MCF 10A (cell line): ENCODE measurements at regions not wholly inside any gene's neighbourhood (a gene's known extent, or its start where the extent isn't known, plus 50 kb on each side); places are given as distances from the start of the nearest gene placed in this dataset.

ENCODE experiments used
- BruUV-seq: library from RNA; stranded (reverse); fragments of 400-500 nt; replicated peaks from 2 replicates; lab custom pipeline; 2021; lab: Mats Ljungman, UMichigan
- CTCF ChIA-PET: fragments of 300-600 bp; sonication (Branson Sonifier 250); formaldehyde crosslinking; extraction: SDS; loops from one replicate; lab custom pipeline; 2021; ENCODE audit warnings: antibody characterized with exemption, inconsistent platforms; lab: Yijun Ruan, JAX
- POLR2A ChIA-PET: fragments of 300-600, 350-650 bp; sonication (Branson Sonifier 250); formaldehyde crosslinking; extraction: SDS; loops from one replicate; lab custom pipeline; 2020; ENCODE audit warnings: antibody characterized with exemption, inconsistent platforms; lab: Yijun Ruan, JAX
- DNase-seq: peaks from one replicate; pipeline ENCODE4 v3.0.0-alpha.2; 2018; ENCODE audit not compliant: unreplicated experiment
- H3K27ac Mint-ChIP-seq: one replicate; pipeline ENCODE4 v1.8.0; 2022; ENCODE audit warnings: mild to moderate bottlenecking, low read depth, mixed read lengths; ENCODE audit not compliant: unreplicated experiment
- H3K27me3 Mint-ChIP-seq: one replicate; pipeline ENCODE4 v1.8.0; 2022; ENCODE audit warnings: mixed read lengths; ENCODE audit not compliant: insufficient read depth, unreplicated experiment
- H3K36me3 Mint-ChIP-seq: one replicate; pipeline ENCODE4 v1.8.0; 2022; ENCODE audit warnings: mild to moderate bottlenecking, moderate library complexity, mixed read lengths; ENCODE audit not compliant: insufficient read depth, unreplicated experiment
- H3K4me1 Mint-ChIP-seq: one replicate; pipeline ENCODE4 v1.8.0; 2022; ENCODE audit warnings: mixed read lengths; ENCODE audit not compliant: insufficient read depth, unreplicated experiment
- H3K4me3 Mint-ChIP-seq: one replicate; pipeline ENCODE4 v1.8.0; 2022; ENCODE audit warnings: mild to moderate bottlenecking, moderate library complexity, mixed read lengths; ENCODE audit not compliant: unreplicated experiment
- H3K9me3 Mint-ChIP-seq: one replicate; pipeline ENCODE4 v1.8.0; 2022; ENCODE audit warnings: mixed read lengths; ENCODE audit not compliant: unreplicated experiment
- intact Hi-C: fragments of 100-400 bp; cut with micrococcal nuclease; formaldehyde crosslinking; loops from 2 replicates; pipeline ENCODE4 v1.14.1; 2022
- TF ChIP-seq, protein P1 (sequence below): fragments of 200-600 bp; IDR thresholded peaks from one replicate; pipeline ENCODE4 v1.8.0; 2022; ENCODE audit warnings: antibody characterized with exemption, mild to moderate bottlenecking; ENCODE audit not compliant: unreplicated experiment

DNA sequence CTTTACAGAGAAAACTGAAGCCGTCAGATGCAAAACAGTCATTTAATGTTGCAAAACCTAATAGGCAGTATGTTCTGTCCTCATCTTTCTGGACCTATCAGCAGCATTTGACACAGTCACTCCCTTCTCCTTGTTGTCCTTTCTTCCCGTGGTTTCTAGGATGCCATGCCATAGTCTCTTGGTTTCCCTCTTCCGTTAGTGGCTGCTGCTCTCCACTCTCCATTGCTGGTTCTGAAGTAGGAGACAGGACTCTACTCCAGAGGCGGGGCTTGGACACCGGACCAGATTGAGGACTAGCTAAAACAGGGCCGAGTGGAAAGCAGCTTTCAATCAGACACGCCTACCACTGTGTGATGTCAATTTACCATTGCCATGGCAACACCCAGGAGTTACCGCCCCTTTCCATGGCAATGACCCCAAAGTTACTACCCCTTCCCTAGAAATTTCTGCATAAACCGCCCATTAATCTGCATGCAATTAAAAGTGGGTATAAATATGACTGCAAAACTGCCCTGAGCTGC lies 88.8 kb upstream of the CCDC160 start:
- TF ChIP-seq, protein P1, sequence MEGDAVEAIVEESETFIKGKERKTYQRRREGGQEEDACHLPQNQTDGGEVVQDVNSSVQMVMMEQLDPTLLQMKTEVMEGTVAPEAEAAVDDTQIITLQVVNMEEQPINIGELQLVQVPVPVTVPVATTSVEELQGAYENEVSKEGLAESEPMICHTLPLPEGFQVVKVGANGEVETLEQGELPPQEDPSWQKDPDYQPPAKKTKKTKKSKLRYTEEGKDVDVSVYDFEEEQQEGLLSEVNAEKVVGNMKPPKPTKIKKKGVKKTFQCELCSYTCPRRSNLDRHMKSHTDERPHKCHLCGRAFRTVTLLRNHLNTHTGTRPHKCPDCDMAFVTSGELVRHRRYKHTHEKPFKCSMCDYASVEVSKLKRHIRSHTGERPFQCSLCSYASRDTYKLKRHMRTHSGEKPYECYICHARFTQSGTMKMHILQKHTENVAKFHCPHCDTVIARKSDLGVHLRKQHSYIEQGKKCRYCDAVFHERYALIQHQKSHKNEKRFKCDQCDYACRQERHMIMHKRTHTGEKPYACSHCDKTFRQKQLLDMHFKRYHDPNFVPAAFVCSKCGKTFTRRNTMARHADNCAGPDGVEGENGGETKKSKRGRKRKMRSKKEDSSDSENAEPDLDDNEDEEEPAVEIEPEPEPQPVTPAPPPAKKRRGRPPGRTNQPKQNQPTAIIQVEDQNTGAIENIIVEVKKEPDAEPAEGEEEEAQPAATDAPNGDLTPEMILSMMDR, result no peak
- H3K9me3 Mint-ChIP-seq, result no peaks in the 10 kb centered on the region
- no peak for DNase-seq
- H3K4me3 Mint-ChIP-seq, result no peak overlapping the region
- no peak overlapping the region for H3K27ac Mint-ChIP-seq
- ChIA-PET CTCF (interaction anchor here (2.8 kb wide), 1 partner anchor 122 kb away, joined by 11 read pairs; no protein-coding TSS in a partner anchor), POLR2A (no interaction called here)
- intact Hi-C loops, result loop anchor here (10.0 kb wide), 1 partner anchor 123 kb away; no protein-coding TSS in a partner anchor
- H3K36me3 Mint-ChIP-seq, result no peaks in the 10 kb centered on the region
- peaks cover 14% of the 10 kb centered on the region for H3K27me3 Mint-ChIP-seq
- no TSS peak for BruUV-seq
- no peaks in the 10 kb centered on the region for H3K4me1 Mint-ChIP-seq

DNA sequence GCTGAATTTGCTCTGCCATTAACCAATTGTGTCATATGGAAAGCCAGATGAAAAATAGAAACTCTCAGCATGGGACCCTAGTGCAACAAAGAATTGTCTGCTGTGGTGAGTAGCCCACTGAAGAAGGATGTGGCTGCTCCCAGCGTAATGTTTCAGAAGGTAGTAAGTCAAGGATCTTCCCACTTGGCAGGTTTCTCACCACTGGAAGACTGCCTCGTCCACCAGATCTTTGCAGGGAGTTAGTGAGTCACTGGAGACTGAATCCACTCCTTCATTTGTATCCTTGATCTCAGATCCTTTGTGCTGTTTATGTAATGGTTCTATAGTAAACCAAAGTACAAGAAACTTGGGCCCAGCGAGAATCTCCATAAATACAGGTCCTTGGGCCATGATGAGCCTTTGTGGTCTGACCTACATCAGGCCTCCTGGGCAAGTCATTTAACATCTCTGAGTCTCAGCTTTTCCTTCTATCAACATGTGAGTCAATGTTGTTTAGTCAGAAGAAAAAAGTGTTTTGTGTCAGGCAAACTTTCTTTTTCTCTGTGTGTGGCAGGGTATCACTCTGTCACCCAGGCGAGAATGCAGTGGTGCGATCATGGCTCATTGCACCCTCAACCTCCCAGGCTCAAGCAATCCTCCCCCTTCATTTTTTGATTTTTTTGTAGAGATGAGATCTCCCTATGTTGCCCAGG lies 78.0 kb upstream of the CCDC160 start:
- ChIA-PET CTCF (no interaction called here), POLR2A (no interaction called here)
- DNase-seq, result no peak
- H3K4me1 Mint-ChIP-seq, result no peaks in the 10 kb centered on the region
- no peak overlapping the region for H3K27ac Mint-ChIP-seq
- H3K9me3 Mint-ChIP-seq, result no peaks in the 10 kb centered on the region
- H3K27me3 Mint-ChIP-seq, result peaks cover 8% of the 10 kb centered on the region
- no TSS peak for BruUV-seq
- intact Hi-C loops, result no loop called here
- TF ChIP-seq, protein P1, result no peak
- no peaks in the 10 kb centered on the region for H3K36me3 Mint-ChIP-seq
- no peak overlapping the region for H3K4me3 Mint-ChIP-seq

DNA sequence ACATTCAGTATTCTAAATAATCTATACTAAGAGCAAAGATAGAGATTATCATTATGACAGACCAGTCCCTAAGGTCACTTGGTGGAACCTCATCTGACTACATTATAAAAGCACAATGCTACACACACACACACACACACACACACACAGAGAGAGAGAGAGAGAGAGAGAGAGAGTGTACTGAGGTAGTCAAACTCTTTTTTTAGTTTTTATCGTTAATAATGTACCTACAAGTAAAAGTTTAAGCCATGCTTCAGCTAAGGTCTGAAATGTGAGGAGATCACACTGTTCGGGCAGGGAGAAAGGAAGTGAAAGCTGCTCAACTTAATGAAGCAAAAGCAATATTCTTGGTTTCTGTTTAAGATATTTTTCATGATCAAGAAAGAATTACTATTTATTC lies 75.8 kb upstream of the CCDC160 start:
- intact Hi-C loops, result no loop called here
- Mint-ChIP-seq H3K36me3 (no peaks in the 10 kb centered on the region), H3K9me3 (no peaks in the 10 kb centered on the region), H3K4me1 (no peaks in the 10 kb centered on the region), H3K27ac (no peak overlapping the region), H3K4me3 (no peak overlapping the region), H3K27me3 (peaks cover 14% of the 10 kb centered on the region)
- DNase-seq, result no peak
- ChIA-PET POLR2A (no interaction called here), CTCF (interaction anchor here (0.6 to 1.1 kb wide), 3 partner anchors 16 to 368 kb away, joined by 3 to 4 read pairs (median 3); no protein-coding TSS in a partner anchor)
- TF ChIP-seq, protein P1, result no peak
- BruUV-seq, result no TSS peak

DNA sequence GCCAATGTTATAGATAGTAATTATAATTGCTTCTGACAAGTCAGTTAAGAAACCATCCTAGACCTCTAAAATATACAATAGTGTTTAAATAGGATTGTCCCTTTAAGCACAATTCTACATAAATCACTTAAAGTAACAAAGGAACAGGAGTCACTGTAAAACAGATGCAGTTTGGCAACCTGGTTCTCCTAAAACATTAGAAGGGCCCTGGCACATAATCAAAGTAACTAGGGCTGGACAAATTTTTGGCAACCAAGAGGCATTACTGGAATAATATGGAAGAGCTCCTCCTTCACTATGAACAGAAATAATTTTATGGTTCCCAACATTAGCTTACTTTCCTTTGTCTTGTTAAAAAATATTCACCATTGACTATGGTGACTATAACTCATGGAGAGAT lies 75.0 kb upstream of the CCDC160 start:
- no peaks in the 10 kb centered on the region for H3K36me3 Mint-ChIP-seq
- ChIA-PET CTCF (interaction anchor here (0.8 to 0.9 kb wide), 3 partner anchors 15 to 240 kb away, joined by 3 to 5 read pairs (median 5); no protein-coding TSS in a partner anchor), POLR2A (interaction anchor here (0.6 kb wide), 1 partner anchor 21 kb away, joined by 3 read pairs; no protein-coding TSS in a partner anchor)
- peaks cover 18% of the 10 kb centered on the region for H3K27me3 Mint-ChIP-seq
- intact Hi-C loops, result no loop called here
- H3K4me1 Mint-ChIP-seq, result no peaks in the 10 kb centered on the region
- BruUV-seq, result no TSS peak
- H3K9me3 Mint-ChIP-seq, result no peaks in the 10 kb centered on the region
- DNase-seq, result no peak
- no peak overlapping the region for H3K4me3 Mint-ChIP-seq
- TF ChIP-seq, protein P1, result no peak
- no peak overlapping the region for H3K27ac Mint-ChIP-seq
